Mesothelial cell of epicardium (in vitro differentiated cells): ENCODE measurements at regions not wholly inside any gene's neighbourhood (a gene's known extent, or its start where the extent isn't known, plus 50 kb on each side); places are given as distances from the start of the nearest gene placed in this dataset.

ENCODE experiments used
- DNase-seq, 2 experiments: peaks; one replicate each; pipeline ENCODE4 v3.0.0; 2021; ENCODE audit warnings: low spot score in 2 of 2; ENCODE audit not compliant: unreplicated experiment in 2 of 2
- H3K27ac Mint-ChIP-seq: 2 replicates; pipeline ENCODE4 v1.8.0; 2021; ENCODE audit warnings: mixed read lengths
- H3K27me3 Mint-ChIP-seq: 2 replicates; pipeline ENCODE4 v1.8.0; 2021; ENCODE audit warnings: low read depth, mixed read lengths
- H3K36me3 Mint-ChIP-seq: 2 replicates; pipeline ENCODE4 v1.8.0; 2021; ENCODE audit warnings: mixed read lengths
- H3K4me1 Mint-ChIP-seq: 2 replicates; pipeline ENCODE4 v1.8.0; 2021; ENCODE audit warnings: mixed read lengths
- H3K4me3 Mint-ChIP-seq: 2 replicates; pipeline ENCODE4 v1.8.0; 2021; ENCODE audit warnings: mild to moderate bottlenecking, moderate library complexity, mixed read lengths
- H3K9me3 Mint-ChIP-seq: 2 replicates; pipeline ENCODE4 v1.8.0; 2021; ENCODE audit warnings: mixed read lengths
- TF ChIP-seq, protein P1 (sequence below): fragments of 200-600 bp; sonication (generic); IDR thresholded peaks from one replicate; pipeline ENCODE4 v1.5.0; 2021; ENCODE audit warnings: antibody characterized with exemption; ENCODE audit not compliant: unreplicated experiment

DNA sequence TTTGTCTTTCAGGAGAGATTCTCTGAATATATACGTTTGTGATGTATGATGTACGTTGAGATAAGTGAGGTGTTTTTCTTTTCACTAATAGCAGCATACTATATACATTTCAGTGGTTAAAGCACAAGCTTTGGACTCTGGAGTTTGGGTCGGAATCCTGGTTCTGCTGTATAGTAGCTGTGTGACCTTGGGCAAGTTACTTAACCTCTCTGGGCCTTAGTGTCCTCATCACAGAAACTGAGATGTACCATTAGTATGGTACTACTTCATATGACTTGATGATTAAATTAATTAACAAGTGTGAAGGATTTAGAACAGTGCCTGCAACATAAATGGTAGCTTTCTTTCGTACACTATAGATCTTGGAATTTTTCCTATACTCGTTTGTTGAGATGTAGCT, 258.7 kb downstream of the CDCA7 start:
- Mint-ChIP-seq H3K27me3 (peaks cover 16% of the 10 kb centered on the region), H3K36me3 (no peaks in the 10 kb centered on the region), H3K27ac (no peak overlapping the region), H3K4me1 (peaks cover 7% of the 10 kb centered on the region), H3K4me3 (no peak overlapping the region), H3K9me3 (peaks cover 6% of the 10 kb centered on the region)
- TF ChIP-seq, protein P1, sequence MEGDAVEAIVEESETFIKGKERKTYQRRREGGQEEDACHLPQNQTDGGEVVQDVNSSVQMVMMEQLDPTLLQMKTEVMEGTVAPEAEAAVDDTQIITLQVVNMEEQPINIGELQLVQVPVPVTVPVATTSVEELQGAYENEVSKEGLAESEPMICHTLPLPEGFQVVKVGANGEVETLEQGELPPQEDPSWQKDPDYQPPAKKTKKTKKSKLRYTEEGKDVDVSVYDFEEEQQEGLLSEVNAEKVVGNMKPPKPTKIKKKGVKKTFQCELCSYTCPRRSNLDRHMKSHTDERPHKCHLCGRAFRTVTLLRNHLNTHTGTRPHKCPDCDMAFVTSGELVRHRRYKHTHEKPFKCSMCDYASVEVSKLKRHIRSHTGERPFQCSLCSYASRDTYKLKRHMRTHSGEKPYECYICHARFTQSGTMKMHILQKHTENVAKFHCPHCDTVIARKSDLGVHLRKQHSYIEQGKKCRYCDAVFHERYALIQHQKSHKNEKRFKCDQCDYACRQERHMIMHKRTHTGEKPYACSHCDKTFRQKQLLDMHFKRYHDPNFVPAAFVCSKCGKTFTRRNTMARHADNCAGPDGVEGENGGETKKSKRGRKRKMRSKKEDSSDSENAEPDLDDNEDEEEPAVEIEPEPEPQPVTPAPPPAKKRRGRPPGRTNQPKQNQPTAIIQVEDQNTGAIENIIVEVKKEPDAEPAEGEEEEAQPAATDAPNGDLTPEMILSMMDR = no peak
- DNase-seq = no peak

DNA sequence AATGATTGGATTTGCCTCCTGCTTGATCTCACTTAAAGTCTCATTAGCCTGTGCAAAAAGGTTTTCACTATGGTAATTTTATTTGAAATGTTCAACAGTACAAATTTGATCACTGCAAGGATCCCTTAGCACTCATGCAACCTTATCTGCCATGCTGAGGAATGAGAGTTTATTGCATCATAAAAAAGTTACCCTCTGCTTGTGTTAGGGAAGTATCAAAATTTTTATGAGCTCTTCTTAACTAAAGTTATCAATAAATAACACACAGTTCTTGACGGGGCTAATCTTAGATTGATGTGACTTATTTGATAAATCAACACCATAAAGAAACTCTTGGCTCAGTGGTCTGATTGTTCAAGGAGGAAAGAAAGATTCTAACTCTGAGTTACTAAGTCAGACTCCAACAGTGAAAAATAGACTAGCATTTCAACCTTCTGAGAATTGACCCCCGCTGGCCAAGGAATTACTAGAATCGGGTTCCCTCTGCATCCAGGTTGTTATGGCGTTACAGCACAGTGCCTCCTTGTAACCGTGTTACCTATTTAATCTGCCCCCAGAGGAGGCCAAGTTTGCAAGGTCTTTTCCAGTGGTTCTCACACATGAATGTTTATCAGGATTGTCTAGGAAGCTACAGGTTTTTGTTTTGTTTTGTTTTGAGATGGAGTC, 259.7 kb downstream of the CDCA7 start:
- no peak for DNase-seq
- Mint-ChIP-seq H3K27ac (no peak overlapping the region), H3K4me1 (peaks cover 7% of the 10 kb centered on the region), H3K4me3 (no peak overlapping the region), H3K36me3 (no peaks in the 10 kb centered on the region), H3K9me3 (peaks cover 6% of the 10 kb centered on the region), H3K27me3 (peaks cover 16% of the 10 kb centered on the region)
- TF ChIP-seq, protein P1 = no peak

DNA sequence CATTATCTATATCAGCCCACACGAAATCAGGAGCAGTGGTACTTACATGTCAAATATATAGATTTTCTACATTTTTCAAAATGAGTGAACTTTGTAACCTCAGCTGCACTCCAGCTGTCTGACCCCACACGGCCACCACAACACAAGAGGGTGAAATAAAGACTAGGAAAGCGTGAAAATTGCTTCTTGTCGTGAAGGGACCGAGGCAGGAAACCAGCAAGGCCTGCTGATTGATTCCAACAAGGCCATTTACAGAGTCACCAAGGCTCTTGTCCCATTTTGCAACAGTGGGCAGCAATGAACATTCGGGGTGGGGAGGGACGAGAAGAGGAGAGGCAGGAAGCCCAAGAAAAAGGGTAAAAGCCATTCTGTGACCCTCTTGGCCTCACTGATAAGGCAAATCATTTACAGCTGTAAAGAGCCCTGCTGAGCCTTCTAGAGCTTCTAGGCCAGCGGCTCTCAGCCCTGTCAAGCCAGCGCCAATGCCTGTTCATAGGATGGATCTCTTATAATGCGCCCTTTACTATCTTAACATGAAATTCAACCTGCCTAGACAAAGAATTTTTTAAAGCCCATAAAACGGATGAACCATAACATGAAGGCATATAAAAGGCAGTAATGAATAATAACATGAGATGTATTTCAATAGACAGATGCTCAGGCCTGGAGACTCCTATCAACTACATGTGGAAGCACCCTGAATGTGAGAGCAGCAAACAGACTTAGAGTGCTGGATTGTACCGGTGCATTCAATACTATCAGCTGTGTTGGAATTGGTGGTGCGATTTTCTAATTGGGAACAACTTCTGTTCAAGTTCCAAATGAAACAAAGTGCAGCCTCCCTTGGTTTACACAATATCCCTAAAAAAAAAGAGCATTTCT, 269.0 kb downstream of the CDCA7 start:
- DNase-seq = no peak

DNA sequence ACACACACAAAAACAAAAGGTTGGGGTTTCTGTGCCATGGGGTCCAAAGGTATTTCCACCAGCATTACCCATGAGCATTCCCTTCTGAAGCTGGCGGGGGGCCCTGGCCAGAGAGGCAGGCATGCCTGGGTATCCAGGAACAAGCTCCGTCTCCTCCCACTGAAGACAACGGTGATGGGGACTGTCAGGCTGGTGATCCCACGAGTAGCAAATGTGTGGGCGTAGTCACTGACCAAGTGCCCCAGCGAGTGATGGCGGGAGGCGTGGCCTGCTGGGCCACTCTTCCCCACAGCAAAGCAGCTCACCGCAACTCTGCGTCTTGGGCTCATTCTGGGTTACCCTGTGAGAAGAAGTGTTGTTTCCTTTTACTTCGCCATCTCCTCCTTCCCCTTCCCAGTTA, 270.6 kb downstream of the CDCA7 start:
- Mint-ChIP-seq H3K4me3 (no peak overlapping the region), H3K4me1 (no peaks in the 10 kb centered on the region), H3K27me3 (no peaks in the 10 kb centered on the region), H3K27ac (no peak overlapping the region), H3K9me3 (no peaks in the 10 kb centered on the region), H3K36me3 (no peaks in the 10 kb centered on the region)
- DNase-seq = no peak
- TF ChIP-seq, protein P1 = no peak

More for the DNA sequence above, 269.0 kb downstream of the CDCA7 start:
- Mint-ChIP-seq H3K36me3 (no peaks in the 10 kb centered on the region), H3K4me1 (no peaks in the 10 kb centered on the region), H3K4me3 (no peak overlapping the region), H3K9me3 (no peaks in the 10 kb centered on the region), H3K27me3 (no peaks in the 10 kb centered on the region), H3K27ac (no peak overlapping the region)
- TF ChIP-seq, protein P1 = no peak

DNA sequence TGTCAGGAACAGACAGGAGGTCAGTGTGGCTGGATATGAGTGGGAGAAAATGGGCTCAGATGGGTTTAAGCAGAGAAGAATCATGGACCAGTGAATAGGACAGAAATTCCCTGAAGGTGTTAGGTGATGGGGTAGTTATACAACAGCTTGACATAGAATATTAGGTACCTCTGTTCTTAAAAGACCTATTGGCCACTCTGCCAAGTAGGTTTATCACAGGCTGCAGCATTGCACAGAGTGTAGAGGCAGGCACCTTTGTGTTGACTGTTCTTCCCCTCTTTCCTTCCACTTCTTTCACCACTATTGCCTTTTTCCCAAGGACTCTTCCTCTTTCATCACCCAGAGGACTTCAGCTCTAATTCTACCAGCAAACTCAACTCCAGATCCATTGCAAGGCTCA, 274.4 kb downstream of the CDCA7 start:
- H3K27me3 Mint-ChIP-seq = no peaks in the 10 kb centered on the region
- peaks cover 1% of the 10 kb centered on the region for H3K9me3 Mint-ChIP-seq
- TF ChIP-seq, protein P1 = no peak
- H3K4me3 Mint-ChIP-seq = no peak overlapping the region
- no peaks in the 10 kb centered on the region for H3K36me3 Mint-ChIP-seq
- peaks cover 8% of the 10 kb centered on the region for H3K4me1 Mint-ChIP-seq
- H3K27ac Mint-ChIP-seq = no peak overlapping the region
- no peak for DNase-seq
